HepG2 (cell line): ENCODE measurements at regions not wholly inside any gene's neighbourhood (a gene's known extent, or its start where the extent isn't known, plus 50 kb on each side); places are given as distances from the start of the nearest gene placed in this dataset.

ENCODE experiments used
- ATAC-seq: fragments of 200-7000 bp; cut with Tn5 transposase; 3 replicates; pipeline ENCODE4 v1.9.1; 2020; ENCODE audit warnings: mild to moderate bottlenecking, moderate library complexity
- BruUV-seq: library from RNA; stranded (reverse); fragments of 400-500 nt; replicated peaks from 2 replicates; lab custom pipeline; 2021; lab: Mats Ljungman, UMichigan
- CTCF ChIA-PET: fragments of 300-600 bp; formaldehyde crosslinking; extraction: SDS; loops from one replicate; lab custom pipeline; 2021; ENCODE audit warnings: low total read pairs, inconsistent platforms, low intra/inter-chr PET ratio; lab: Yijun Ruan, JAX
- POLR2A ChIA-PET: fragments of 350-600 bp; sonication (Branson Sonifier 250); formaldehyde crosslinking; loops from one replicate; lab custom pipeline; 2020; ENCODE audit warnings: antibody characterized with exemption, inconsistent platforms; lab: Yijun Ruan, JAX
- DNase-seq: peaks from one replicate; pipeline ENCODE4 v3.0.0-alpha.2; 2015; ENCODE audit warnings: low spot score
- FAIRE-seq: peaks from 3 replicates; lab custom pipeline; 2011; peaks lifted over from hg19 to GRCh38; lab: Jason Lieb, UNC
- H2AFZ ChIP-seq: one replicate; pipeline ENCODE4 v1.6.1; 2011; ENCODE audit warnings: low read length, inconsistent platforms
- H3K27ac ChIP-seq: fragments of 300-600 bp; 3 replicates; pipeline ENCODE4 v1.8.0; 2011; ENCODE audit warnings: mixed run types, mild to moderate bottlenecking, mixed read lengths, low read length, inconsistent platforms; ENCODE audit not compliant: insufficient read depth; ENCODE audit errors: extremely low read length
- H3K27me3 ChIP-seq, 2 experiments: fragments of 200-600 bp in 1 of 2; 2 replicates in 1 of 2; 3 replicates in 1 of 2; pipeline versions ENCODE4 v1.6.0 to v1.8.0; 2011; ENCODE audit warnings: low read length in 2 of 2, mild to moderate bottlenecking in 2 of 2, moderate library complexity in 2 of 2, inconsistent platforms in 1 of 2; ENCODE audit not compliant: insufficient read depth in 2 of 2, control insufficient read depth in 1 of 2
- H3K36me3 ChIP-seq, 2 experiments: fragments of 200-600 bp in 1 of 2; replicated peaks in 1 of 2; 2 replicates in 1 of 2; 3 replicates in 1 of 2; pipeline versions ENCODE4 v1.5.1 to v1.8.0; 2011; ENCODE audit warnings: low read length in 2 of 2, inconsistent platforms in 1 of 2; ENCODE audit not compliant: insufficient read depth in 2 of 2, control insufficient read depth in 1 of 2
- H3K4me1 ChIP-seq: 2 replicates; pipeline ENCODE4 v1.5.1; 2012; ENCODE audit warnings: low read length, inconsistent platforms; ENCODE audit not compliant: insufficient read depth
- H3K4me2 ChIP-seq: 2 replicates; pipeline ENCODE4 v1.6.0; 2011; ENCODE audit warnings: low read depth, low read length, inconsistent platforms
- H3K4me3 ChIP-seq, 3 experiments: fragments of 200-600 bp in 1 of 3; sonication (generic), shearing (Covaris generic) in 1 of 3; replicated peaks in 1 of 3; 2 replicates each; pipeline ENCODE4 v1.5.1; 2011 to 2016; ENCODE audit warnings: low read length in 3 of 3, inconsistent platforms in 2 of 3, low read depth in 2 of 3, mild to moderate bottlenecking in 2 of 3, control low read depth in 1 of 3, mixed read lengths in 1 of 3; ENCODE audit not compliant: insufficient read depth in 1 of 3
- H3K79me2 ChIP-seq: one replicate; pipeline ENCODE4 v1.6.1; 2011; ENCODE audit warnings: low read length, inconsistent platforms; ENCODE audit not compliant: insufficient read depth
- H3K9ac ChIP-seq: 2 replicates; pipeline ENCODE4 v1.6.0; 2011; ENCODE audit warnings: mild to moderate bottlenecking, low read depth, low read length, inconsistent platforms; ENCODE audit not compliant: insufficient read depth
- H3K9me3 ChIP-seq: 2 replicates; pipeline ENCODE4 v1.5.1; 2012; ENCODE audit warnings: mild to moderate bottlenecking, low read length
- H4K20me1 ChIP-seq: 2 replicates; pipeline ENCODE4 v1.6.0; 2011; ENCODE audit warnings: inconsistent platforms, mild to moderate bottlenecking, low read length, moderate library complexity; ENCODE audit not compliant: insufficient read depth
- BRCA1 ChIP-seq: sonication (generic); formaldehyde crosslinking; IDR thresholded peaks from 2 replicates; pipeline ENCODE4 v1.4.0; 2020; ENCODE audit warnings: missing genetic modification reagents
- ELF3 ChIP-seq: IDR thresholded peaks from 2 replicates; pipeline ENCODE4 v1.6.1; 2016; ENCODE audit warnings: missing genetic modification reagents, missing compliant biosample characterization
- PLRG1 ChIP-seq: fragments of 450-650 bp; conservative IDR thresholded peaks from 2 replicates; pipeline ENCODE4 v1.6.1; 2016
- WGBS: methylation state at CpG from one replicate; pipeline ENCODE4 v1.1.6; 2017; ENCODE audit warnings: low lambda C conversion rate; 5-methylcytosine and 5-hydroxymethylcytosine counted together
- in situ Hi-C: cut with HindIII; loops from 2 replicates; pipeline ENCODE4 v1.10.0; 2017; ENCODE audit warnings: low pct_unique_long_range_greater_than_20kb; ENCODE audit not compliant: extremely low pct_ligation_motif_present
- intact Hi-C: fragments of 100-400 bp; cut with micrococcal nuclease; formaldehyde crosslinking; loops from one replicate; pipeline ENCODE4 v1.10.0; 2022; ENCODE audit not compliant: unreplicated experiment
- TF ChIP-seq, protein P1 (sequence below), 2 experiments: fragments of 450-650 bp in 1 of 2; sonication (generic) in 1 of 2; formaldehyde crosslinking in 1 of 2; IDR thresholded peaks; 2 replicates each; pipeline versions ENCODE4 v1.6.1 to v1.8.0; 2016 to 2022; ENCODE audit warnings: antibody characterized with exemption in 1 of 2, mild to moderate bottlenecking in 1 of 2, missing genetic modification reagents in 1 of 2

DNA sequence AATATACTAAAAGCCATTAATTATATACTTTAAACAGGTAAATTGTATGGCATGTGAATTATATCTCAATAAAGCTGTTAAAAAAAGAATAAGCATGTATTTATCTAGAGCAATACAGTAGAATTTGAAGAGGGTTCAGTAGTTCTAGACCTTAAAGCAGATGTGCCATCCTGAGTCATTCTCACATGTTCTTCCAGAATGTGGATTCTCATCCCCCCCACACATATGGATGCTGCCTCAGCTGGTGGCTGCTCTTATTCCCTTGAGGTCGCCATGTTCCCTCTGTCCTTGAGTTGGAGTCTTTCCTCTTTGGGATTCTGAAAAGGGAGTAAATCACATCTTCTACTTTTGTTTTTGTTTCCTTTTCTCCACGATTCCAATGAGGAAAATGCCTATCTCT is 321.3 kb downstream of the AEBP2 start (continued):
- TF ChIP-seq, protein P1, sequence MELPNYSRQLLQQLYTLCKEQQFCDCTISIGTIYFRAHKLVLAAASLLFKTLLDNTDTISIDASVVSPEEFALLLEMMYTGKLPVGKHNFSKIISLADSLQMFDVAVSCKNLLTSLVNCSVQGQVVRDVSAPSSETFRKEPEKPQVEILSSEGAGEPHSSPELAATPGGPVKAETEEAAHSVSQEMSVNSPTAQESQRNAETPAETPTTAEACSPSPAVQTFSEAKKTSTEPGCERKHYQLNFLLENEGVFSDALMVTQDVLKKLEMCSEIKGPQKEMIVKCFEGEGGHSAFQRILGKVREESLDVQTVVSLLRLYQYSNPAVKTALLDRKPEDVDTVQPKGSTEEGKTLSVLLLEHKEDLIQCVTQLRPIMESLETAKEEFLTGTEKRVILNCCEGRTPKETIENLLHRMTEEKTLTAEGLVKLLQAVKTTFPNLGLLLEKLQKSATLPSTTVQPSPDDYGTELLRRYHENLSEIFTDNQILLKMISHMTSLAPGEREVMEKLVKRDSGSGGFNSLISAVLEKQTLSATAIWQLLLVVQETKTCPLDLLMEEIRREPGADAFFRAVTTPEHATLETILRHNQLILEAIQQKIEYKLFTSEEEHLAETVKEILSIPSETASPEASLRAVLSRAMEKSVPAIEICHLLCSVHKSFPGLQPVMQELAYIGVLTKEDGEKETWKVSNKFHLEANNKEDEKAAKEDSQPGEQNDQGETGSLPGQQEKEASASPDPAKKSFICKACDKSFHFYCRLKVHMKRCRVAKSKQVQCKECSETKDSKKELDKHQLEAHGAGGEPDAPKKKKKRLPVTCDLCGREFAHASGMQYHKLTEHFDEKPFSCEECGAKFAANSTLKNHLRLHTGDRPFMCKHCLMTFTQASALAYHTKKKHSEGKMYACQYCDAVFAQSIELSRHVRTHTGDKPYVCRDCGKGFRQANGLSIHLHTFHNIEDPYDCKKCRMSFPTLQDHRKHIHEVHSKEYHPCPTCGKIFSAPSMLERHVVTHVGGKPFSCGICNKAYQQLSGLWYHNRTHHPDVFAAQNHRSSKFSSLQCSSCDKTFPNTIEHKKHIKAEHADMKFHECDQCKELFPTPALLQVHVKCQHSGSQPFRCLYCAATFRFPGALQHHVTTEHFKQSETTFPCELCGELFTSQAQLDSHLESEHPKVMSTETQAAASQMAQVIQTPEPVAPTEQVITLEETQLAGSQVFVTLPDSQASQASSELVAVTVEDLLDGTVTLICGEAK (IDR thresholded peaks at IDR 0.05): no peak
- TF ChIP-seq, protein P1 (CRISPR knock-in tag; IDR thresholded peaks at IDR 0.05): no peak
- TF ChIP-seq ELF3 (no peak), BRCA1 (CRISPR knock-in tag) (no peak)

DNA sequence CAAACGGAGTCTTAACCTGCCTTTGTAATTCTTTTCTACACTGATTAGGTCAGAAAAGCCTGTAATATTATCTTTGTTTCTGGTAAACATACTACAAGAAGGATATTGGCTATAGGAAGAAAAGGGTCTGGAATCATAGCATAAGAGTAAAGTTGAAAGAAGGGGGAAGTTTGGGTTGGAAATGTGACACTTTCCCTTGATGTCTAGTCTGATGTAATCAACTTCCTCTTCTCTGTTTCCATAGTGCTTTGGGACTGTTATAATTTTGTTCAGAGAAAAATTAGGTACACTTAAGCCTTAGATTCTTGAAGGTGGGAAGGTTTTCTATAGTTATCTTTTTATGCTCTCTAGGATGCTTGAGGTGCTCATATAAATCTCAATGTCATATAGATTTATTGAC is 322.2 kb downstream of the AEBP2 start:
- 2% methylated on average over 1 of the region's 1 CpG for WGBS
- Histone ChIP-seq H3K9ac (no peak overlapping the region), H3K9me3 (no peaks in the 10 kb centered on the region), H2AFZ (no peak overlapping the region), H3K4me3 (no peak overlapping the region), H3K4me2 (no peak overlapping the region), H3K79me2 (no peaks in the 10 kb centered on the region), H3K27ac (no peak overlapping the region), H3K36me3 (no peaks in the 10 kb centered on the region), H3K4me1 (no peaks in the 10 kb centered on the region), H3K27me3 (no peaks in the 10 kb centered on the region), H4K20me1 (no peaks in the 10 kb centered on the region)
- ChIA-PET POLR2A (no interaction called here), CTCF (no interaction called here)
- DNase-seq (no peak), ATAC-seq (no peak), FAIRE-seq (no peak)
- in situ Hi-C loops (no loop called here), intact Hi-C loops (no loop called here)
- TF ChIP-seq PLRG1: no peak
- BruUV-seq: no TSS peak
